ENCODE measurements at regions not wholly inside any gene's neighbourhood (a gene's known extent, or its start where the extent isn't known, plus 50 kb on each side); places are given as distances from the start of the nearest gene placed in this dataset.

DNA sequence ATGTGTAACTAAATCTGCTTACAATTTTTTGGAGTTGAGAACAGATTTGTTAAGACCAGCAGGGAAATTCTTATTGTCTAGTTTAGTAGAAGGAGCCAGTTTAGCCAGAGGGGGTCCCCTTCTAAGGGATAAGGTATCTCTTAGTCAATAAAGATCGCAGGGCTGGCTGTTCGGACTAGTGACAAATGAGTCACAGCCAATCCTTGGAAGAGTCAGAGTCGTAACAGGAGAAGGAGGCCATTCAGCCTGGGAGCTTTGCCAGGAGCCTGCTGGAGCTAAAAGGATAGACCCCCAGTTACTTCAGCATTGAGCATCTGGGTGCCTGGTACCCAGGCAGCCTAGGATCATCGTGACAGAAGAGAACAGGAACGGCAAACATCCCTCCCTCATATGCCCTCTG, 191.6 kb upstream of the ARHGAP20 start:
- TF ChIP-seq JUNB (IDR thresholded peaks at IDR 0.05) (no peak), BRCA1 (IDR thresholded peaks at IDR 0.05; ENCODE audit: low read depth, low read length) (no peak), BACH1 (IDR thresholded peaks at IDR 0.05; ENCODE audit: borderline replicate concordance) (no peak), POLR2AphosphoS5 (IDR thresholded peaks at IDR 0.05; ENCODE audit: low read length) (no peak), ESRRA (IDR thresholded peaks at IDR 0.05; ENCODE audit: low read length) (no peak), NFYA (IDR thresholded peaks at IDR 0.05; ENCODE audit: borderline replicate concordance, low read depth, low read length) (no peak), CREB1 (IDR thresholded peaks at IDR 0.05; ENCODE audit: low read depth) (no peak), IKZF1 (conservative IDR thresholded peaks at IDR 0.05) (no peak), REST (IDR thresholded peaks at IDR 0.05; ENCODE audit: low read depth, low read length) (no peak)
- TF ChIP-seq, protein P1, sequence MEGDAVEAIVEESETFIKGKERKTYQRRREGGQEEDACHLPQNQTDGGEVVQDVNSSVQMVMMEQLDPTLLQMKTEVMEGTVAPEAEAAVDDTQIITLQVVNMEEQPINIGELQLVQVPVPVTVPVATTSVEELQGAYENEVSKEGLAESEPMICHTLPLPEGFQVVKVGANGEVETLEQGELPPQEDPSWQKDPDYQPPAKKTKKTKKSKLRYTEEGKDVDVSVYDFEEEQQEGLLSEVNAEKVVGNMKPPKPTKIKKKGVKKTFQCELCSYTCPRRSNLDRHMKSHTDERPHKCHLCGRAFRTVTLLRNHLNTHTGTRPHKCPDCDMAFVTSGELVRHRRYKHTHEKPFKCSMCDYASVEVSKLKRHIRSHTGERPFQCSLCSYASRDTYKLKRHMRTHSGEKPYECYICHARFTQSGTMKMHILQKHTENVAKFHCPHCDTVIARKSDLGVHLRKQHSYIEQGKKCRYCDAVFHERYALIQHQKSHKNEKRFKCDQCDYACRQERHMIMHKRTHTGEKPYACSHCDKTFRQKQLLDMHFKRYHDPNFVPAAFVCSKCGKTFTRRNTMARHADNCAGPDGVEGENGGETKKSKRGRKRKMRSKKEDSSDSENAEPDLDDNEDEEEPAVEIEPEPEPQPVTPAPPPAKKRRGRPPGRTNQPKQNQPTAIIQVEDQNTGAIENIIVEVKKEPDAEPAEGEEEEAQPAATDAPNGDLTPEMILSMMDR (IDR thresholded peaks at IDR 0.05 in 2 of 3, conservative IDR thresholded peaks at IDR 0.05 in 1 of 3; ENCODE audit: control insufficient read depth in 2 of 3, extremely low read depth in 1 of 3, insufficient read depth in 1 of 3, low read depth in 3 of 3, low read length in 3 of 3): no peak

All from GM12878 (cell line).